ENCODE measurements at regions not wholly inside any gene's neighbourhood (a gene's known extent, or its start where the extent isn't known, plus 50 kb on each side); places are given as distances from the start of the nearest gene placed in this dataset.

- Histone ChIP-seq H2AFZ (ENCODE audit: low read depth, low read length, poor library complexity, severe bottlenecking) (no peak overlapping the region), H3K27me3 (ENCODE audit: insufficient read depth, low read length) (no peaks in the 10 kb centered on the region), H3K36me3 (ENCODE audit: control insufficient read depth in 1 of 2, insufficient read depth in 2 of 2, low read length in 2 of 2) (peaks cover 0 to 4% of the 10 kb centered on the region in 2 experiments; a peak in 1 of 4 replicates), H3K9ac (ENCODE audit: low read length) (0 out of 2 replicates have a peak overlapping the region, but pooled peaks have one; percentile 3), H3K4me2 (ENCODE audit: low read length) (peak overlapping the region; percentile 76), H4K20me1 (ENCODE audit: insufficient read depth) (no peaks in the 10 kb centered on the region), H3K79me2 (ENCODE audit: insufficient read depth, low read length) (no peaks in the 10 kb centered on the region), H3K4me3 (replicated peaks in 1 of 2; ENCODE audit: low read depth in 1 of 2, low read length in 2 of 2) (no peak overlapping the region), H3K27ac (ENCODE audit: low read depth, low read length) (0 out of 2 replicates have a peak overlapping the region, but pooled peaks have one; percentile 4), H3K9me3 (ENCODE audit: control insufficient read depth in 1 of 2, insufficient read depth in 1 of 2, low read depth in 1 of 2, low read length in 2 of 2) (no peaks in the 10 kb centered on the region), H3K9me2 (ENCODE audit: insufficient read depth) (no peaks in the 10 kb centered on the region), H3K4me1 (ENCODE audit: control insufficient read depth in 1 of 2, insufficient read depth in 2 of 2, low read length in 2 of 2) (peaks cover 34 to 58% of the 10 kb centered on the region in 2 experiments)
- TF ChIP-seq TCF7L2 (IDR thresholded peaks at IDR 0.05; ENCODE audit: borderline replicate concordance, extremely low read depth, insufficient read depth, insufficient read length): peak; percentile 98
- no peak for TF ChIP-seq ELF1 (IDR thresholded peaks at IDR 0.05; ENCODE audit: borderline replicate concordance, low read depth)
- ChIA-PET POLR2A (interaction anchor here (0.6 kb wide), 1 partner anchor 142 kb away, joined by 3 read pairs; no protein-coding TSS in a partner anchor), CTCF (interaction anchor here (1.1 kb wide), 1 partner anchor 22 kb away, joined by 3 read pairs; no protein-coding TSS in a partner anchor), RAD21 (ENCODE audit: low non-redundant PET in 1 of 2, low total read pairs in 2 of 2, uncharacterized antibody in 2 of 2, unreplicated experiment in 2 of 2) (interaction anchor here (0.8 to 1.1 kb wide), 2 partner anchors 30 kb away, joined by 3 read pairs; no protein-coding TSS in a partner anchor)
- intact Hi-C loops (cut with micrococcal nuclease): no loop called here
- DNase-seq (ENCODE audit: low read depth, low spot score) (peak; percentile 77), ATAC-seq (peak; percentile 76)
- BruUV-seq (replicated peaks): no TSS peak
These were observed 109.1 kb upstream of the RPS23 start for GRCh38 chr5:82387001-82387818.

DNA sequence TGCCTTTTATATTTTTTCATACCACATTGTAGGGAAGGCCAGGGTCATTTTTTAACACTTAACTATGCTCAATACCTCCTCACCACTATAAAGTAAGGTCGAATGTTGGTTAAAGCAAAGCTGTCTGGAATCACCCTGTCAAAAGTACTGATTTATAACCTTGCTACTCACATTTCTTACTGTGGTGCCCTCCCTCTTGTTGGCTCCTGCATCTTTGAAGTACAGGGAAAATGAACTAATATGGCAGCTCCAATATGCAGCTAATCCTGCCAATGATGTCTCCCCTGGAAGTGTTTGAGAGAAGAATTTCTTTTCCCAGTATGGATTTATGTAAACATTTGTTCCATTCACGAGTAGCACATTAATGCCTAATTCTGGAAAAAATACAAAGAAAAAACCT, 108.4 kb upstream of the RPS23 start:
- ChIA-PET POLR2A (interaction anchor here (0.6 kb wide), 1 partner anchor 142 kb away, joined by 3 read pairs; no protein-coding TSS in a partner anchor), CTCF (no interaction called here), RAD21 (ENCODE audit: low non-redundant PET in 1 of 2, low total read pairs in 2 of 2, uncharacterized antibody in 2 of 2, unreplicated experiment in 2 of 2) (interaction anchor here in 1 of 2 experiments (0.8 kb wide), 1 partner anchor 29 kb away, joined by 3 read pairs; no protein-coding TSS in a partner anchor)
- H2AFZ ChIP-seq (ENCODE audit: low read depth, low read length, poor library complexity, severe bottlenecking): no peak overlapping the region
- H4K20me1 ChIP-seq (ENCODE audit: insufficient read depth): no peaks in the 10 kb centered on the region
- peaks cover 0 to 4% of the 10 kb centered on the region in 2 experiments; a peak in 1 of 4 replicates for H3K36me3 ChIP-seq (ENCODE audit: control insufficient read depth in 1 of 2, insufficient read depth in 2 of 2, low read length in 2 of 2)
- H3K27me3 ChIP-seq (ENCODE audit: insufficient read depth, low read length): no peaks in the 10 kb centered on the region
- H3K4me2 ChIP-seq (ENCODE audit: low read length): peak overlapping the region; percentile 76
- no peaks in the 10 kb centered on the region for H3K79me2 ChIP-seq (ENCODE audit: insufficient read depth, low read length)
- ATAC-seq: peak; percentile 21
- H3K27ac ChIP-seq (ENCODE audit: low read depth, low read length): no peak overlapping the region
- H3K4me1 ChIP-seq (ENCODE audit: control insufficient read depth in 1 of 2, insufficient read depth in 2 of 2, low read length in 2 of 2): peaks cover 34 to 58% of the 10 kb centered on the region in 2 experiments
- intact Hi-C loops (cut with micrococcal nuclease): no loop called here
- no peaks in the 10 kb centered on the region for H3K9me2 ChIP-seq (ENCODE audit: insufficient read depth)
- no TSS peak for BruUV-seq (replicated peaks)
- no peak overlapping the region for H3K9ac ChIP-seq (ENCODE audit: low read length)
- H3K9me3 ChIP-seq (ENCODE audit: control insufficient read depth in 1 of 2, insufficient read depth in 1 of 2, low read depth in 1 of 2, low read length in 2 of 2): no peaks in the 10 kb centered on the region
- H3K4me3 ChIP-seq (replicated peaks in 1 of 2; ENCODE audit: low read depth in 1 of 2, low read length in 2 of 2): no peak overlapping the region
- no peak for DNase-seq (ENCODE audit: low read depth, low spot score)
- TF ChIP-seq POLR2AphosphoS5 (IDR thresholded peaks at IDR 0.05; ENCODE audit: low read depth, low read length) (no peak), ELF1 (IDR thresholded peaks at IDR 0.05; ENCODE audit: borderline replicate concordance, low read depth) (no peak), ZBTB33 (IDR thresholded peaks at IDR 0.05; ENCODE audit: extremely low read depth, insufficient replicate concordance, low read length) (no peak), MAX (IDR thresholded peaks at IDR 0.05) (no peak), EZH2phosphoT487 (IDR thresholded peaks at IDR 0.05; ENCODE audit: borderline replicate concordance) (no peak), EGR1 (IDR thresholded peaks at IDR 0.05; ENCODE audit: low read depth) (no peak), SIN3A (IDR thresholded peaks at IDR 0.05; ENCODE audit: low read depth) (no peak), TCF7L2 (IDR thresholded peaks at IDR 0.05; ENCODE audit: borderline replicate concordance, extremely low read depth, insufficient read depth, insufficient read length) (no peak), ZNF274 (IDR thresholded peaks at IDR 0.05; ENCODE audit: low read depth, low read length) (no peak), ZFX (IDR thresholded peaks at IDR 0.05) (no peak), JUND (IDR thresholded peaks at IDR 0.05) (no peak)
- TF ChIP-seq, protein P1, sequence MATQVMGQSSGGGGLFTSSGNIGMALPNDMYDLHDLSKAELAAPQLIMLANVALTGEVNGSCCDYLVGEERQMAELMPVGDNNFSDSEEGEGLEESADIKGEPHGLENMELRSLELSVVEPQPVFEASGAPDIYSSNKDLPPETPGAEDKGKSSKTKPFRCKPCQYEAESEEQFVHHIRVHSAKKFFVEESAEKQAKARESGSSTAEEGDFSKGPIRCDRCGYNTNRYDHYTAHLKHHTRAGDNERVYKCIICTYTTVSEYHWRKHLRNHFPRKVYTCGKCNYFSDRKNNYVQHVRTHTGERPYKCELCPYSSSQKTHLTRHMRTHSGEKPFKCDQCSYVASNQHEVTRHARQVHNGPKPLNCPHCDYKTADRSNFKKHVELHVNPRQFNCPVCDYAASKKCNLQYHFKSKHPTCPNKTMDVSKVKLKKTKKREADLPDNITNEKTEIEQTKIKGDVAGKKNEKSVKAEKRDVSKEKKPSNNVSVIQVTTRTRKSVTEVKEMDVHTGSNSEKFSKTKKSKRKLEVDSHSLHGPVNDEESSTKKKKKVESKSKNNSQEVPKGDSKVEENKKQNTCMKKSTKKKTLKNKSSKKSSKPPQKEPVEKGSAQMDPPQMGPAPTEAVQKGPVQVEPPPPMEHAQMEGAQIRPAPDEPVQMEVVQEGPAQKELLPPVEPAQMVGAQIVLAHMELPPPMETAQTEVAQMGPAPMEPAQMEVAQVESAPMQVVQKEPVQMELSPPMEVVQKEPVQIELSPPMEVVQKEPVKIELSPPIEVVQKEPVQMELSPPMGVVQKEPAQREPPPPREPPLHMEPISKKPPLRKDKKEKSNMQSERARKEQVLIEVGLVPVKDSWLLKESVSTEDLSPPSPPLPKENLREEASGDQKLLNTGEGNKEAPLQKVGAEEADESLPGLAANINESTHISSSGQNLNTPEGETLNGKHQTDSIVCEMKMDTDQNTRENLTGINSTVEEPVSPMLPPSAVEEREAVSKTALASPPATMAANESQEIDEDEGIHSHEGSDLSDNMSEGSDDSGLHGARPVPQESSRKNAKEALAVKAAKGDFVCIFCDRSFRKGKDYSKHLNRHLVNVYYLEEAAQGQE (IDR thresholded peaks at IDR 0.05; ENCODE audit: low read depth): no peak
